ENCODE measurements at regions not wholly inside any gene's neighbourhood (a gene's known extent, or its start where the extent isn't known, plus 50 kb on each side); places are given as distances from the start of the nearest gene placed in this dataset.

DNA sequence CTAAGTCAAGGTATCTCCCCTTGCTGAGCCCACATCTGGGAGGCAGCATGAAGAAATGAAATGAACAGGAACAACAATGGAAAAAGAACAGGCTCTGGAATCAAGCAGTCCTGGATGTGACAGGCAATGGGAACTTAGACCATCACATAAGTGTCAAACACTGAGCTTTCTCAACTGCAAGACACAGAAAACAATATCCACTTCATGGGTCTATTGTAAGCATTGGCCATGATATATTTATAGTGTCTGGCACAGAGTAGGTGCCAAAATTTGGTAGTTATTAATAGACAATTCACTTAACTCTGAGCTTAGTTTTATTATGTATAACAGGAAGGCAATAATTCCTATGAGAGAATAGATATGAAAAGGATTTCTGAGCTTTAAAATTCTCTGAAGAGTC, 64.1 kb upstream of the ATP1B1 start (continued):
- no peak for TF ChIP-seq SNAPC4 (CRISPR knock-in tag; IDR thresholded peaks at IDR 0.05)

DNA sequence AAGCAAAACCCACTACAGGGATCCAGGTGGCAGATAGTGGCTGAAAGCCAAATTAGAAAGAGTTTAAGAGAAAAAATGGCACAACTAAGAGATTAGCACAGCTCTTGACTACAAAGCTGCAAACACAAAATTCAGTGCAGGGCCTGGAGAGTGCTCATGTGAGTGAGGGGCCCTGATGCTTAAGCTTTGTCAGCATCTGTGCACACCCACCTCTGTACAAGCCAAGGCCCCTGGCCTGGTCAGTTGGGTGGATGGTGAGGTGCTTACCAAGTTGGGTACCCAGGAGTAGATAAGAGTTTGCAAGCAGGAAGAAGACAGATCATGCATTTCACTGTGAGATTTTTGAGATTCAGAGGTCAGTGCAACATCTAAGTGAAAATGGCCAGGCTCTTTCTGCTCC, 62.7 kb upstream of the ATP1B1 start:
- H2AFZ ChIP-seq (ENCODE audit: low read length), result no peak overlapping the region
- ChIA-PET CTCF (ENCODE audit: low intra/inter-chr PET ratio, low total read pairs) (no interaction called here), POLR2A (no interaction called here)
- H3K36me3 ChIP-seq (replicated peaks in 1 of 2; ENCODE audit: control insufficient read depth in 1 of 2, insufficient read depth in 2 of 2, low read length in 2 of 2), result no peaks in the 10 kb centered on the region
- ATAC-seq (no peak), DNase-seq (ENCODE audit: low spot score) (no peak), FAIRE-seq (no peak)
- BruUV-seq (replicated peaks), result no TSS peak
- intact Hi-C loops (cut with micrococcal nuclease; ENCODE audit: unreplicated experiment), result no loop called here
- in situ Hi-C loops (cut with HindIII; ENCODE audit: extremely low pct_ligation_motif_present, low pct_unique_long_range_greater_than_20kb), result no loop called here
- H3K79me2 ChIP-seq (ENCODE audit: insufficient read depth, low read length), result no peaks in the 10 kb centered on the region
- H3K27ac ChIP-seq (ENCODE audit: extremely low read length, insufficient read depth, low read length), result no peak overlapping the region
- no peak overlapping the region for H3K4me2 ChIP-seq (ENCODE audit: low read depth, low read length)
- peaks cover 10% of the 10 kb centered on the region; the same call in 1 of the 2 replicates for H3K4me1 ChIP-seq (ENCODE audit: insufficient read depth, low read length)
- TF ChIP-seq ZNF792 (CRISPR knock-in tag; IDR thresholded peaks at IDR 0.05) (no peak), EED (CRISPR knock-in tag; IDR thresholded peaks at IDR 0.05) (no peak), TMF1 (CRISPR knock-in tag; IDR thresholded peaks at IDR 0.05; ENCODE audit: low read depth) (no peak), ATM (IDR thresholded peaks at IDR 0.05; ENCODE audit: borderline replicate concordance) (no peak), CHCHD3 (CRISPR knock-in tag; IDR thresholded peaks at IDR 0.05) (no peak), ZNF496 (CRISPR knock-in tag; IDR thresholded peaks at IDR 0.05; ENCODE audit: insufficient replicate concordance) (no peak), PHF20 (CRISPR knock-in tag; IDR thresholded peaks at IDR 0.05) (no peak), FOXK2 (IDR thresholded peaks at IDR 0.05) (no peak), BRD4 (CRISPR knock-in tag; IDR thresholded peaks at IDR 0.05) (no peak), MEIS2 (CRISPR knock-in tag; IDR thresholded peaks at IDR 0.05) (no peak)
- no peak overlapping the region for H3K4me3 ChIP-seq (replicated peaks in 1 of 3; ENCODE audit: insufficient read depth in 1 of 3, low read depth in 2 of 3, low read length in 3 of 3)
- H3K27me3 ChIP-seq (ENCODE audit: control insufficient read depth in 1 of 2, insufficient read depth in 2 of 2, low read length in 2 of 2), result peaks cover 0 to 8% of the 10 kb centered on the region in 2 experiments; a peak in 2 of 5 replicates
- no peaks in the 10 kb centered on the region for H3K9me3 ChIP-seq (ENCODE audit: low read length)
- no peaks in the 10 kb centered on the region for H4K20me1 ChIP-seq (ENCODE audit: insufficient read depth, low read length)
- H3K9ac ChIP-seq (ENCODE audit: insufficient read depth, low read depth, low read length), result no peak overlapping the region
